22Rv1 (cell line): ENCODE measurements at regions not wholly inside any gene's neighbourhood (a gene's known extent, or its start where the extent isn't known, plus 50 kb on each side); places are given as distances from the start of the nearest gene placed in this dataset.

Experiments used
- H3K27ac ChIP-seq: fragments of 450-650 bp; 2 replicates; pipeline ENCODE4 v1.5.1; 2017
- ZFX ChIP-seq: fragments of 450-650 bp; IDR thresholded peaks from 2 replicates; pipeline ENCODE4 v1.6.1; 2017; ENCODE audit warnings: antibody characterized with exemption, borderline replicate concordance
- TF ChIP-seq, protein P1 (sequence below): fragments of 450-650 bp; IDR thresholded peaks from 2 replicates; pipeline ENCODE4 v1.5.1; 2017; ENCODE audit warnings: mild to moderate bottlenecking

DNA sequence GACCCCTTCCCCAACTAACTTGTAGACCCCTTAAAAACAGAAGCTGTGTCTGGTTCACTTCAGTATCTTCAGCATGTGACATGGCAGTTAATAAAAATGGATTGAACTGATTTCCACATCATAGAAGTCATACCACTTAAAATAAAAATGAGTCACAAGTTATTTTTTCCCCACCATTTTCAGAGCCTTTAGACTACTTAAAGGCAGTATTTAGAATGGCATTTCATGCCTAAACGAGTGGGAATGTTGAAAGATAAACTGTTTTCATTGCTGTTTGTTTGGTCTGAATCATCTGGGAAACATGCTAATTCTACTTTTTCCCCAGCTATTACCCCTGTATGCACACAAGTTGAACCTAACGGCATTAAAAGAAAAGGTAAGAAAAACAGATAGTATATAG is 324.0 kb downstream of the RAB38 start:
- no peak overlapping the region for H3K27ac ChIP-seq
- TF ChIP-seq, protein P1, sequence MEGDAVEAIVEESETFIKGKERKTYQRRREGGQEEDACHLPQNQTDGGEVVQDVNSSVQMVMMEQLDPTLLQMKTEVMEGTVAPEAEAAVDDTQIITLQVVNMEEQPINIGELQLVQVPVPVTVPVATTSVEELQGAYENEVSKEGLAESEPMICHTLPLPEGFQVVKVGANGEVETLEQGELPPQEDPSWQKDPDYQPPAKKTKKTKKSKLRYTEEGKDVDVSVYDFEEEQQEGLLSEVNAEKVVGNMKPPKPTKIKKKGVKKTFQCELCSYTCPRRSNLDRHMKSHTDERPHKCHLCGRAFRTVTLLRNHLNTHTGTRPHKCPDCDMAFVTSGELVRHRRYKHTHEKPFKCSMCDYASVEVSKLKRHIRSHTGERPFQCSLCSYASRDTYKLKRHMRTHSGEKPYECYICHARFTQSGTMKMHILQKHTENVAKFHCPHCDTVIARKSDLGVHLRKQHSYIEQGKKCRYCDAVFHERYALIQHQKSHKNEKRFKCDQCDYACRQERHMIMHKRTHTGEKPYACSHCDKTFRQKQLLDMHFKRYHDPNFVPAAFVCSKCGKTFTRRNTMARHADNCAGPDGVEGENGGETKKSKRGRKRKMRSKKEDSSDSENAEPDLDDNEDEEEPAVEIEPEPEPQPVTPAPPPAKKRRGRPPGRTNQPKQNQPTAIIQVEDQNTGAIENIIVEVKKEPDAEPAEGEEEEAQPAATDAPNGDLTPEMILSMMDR = no peak
- TF ChIP-seq ZFX = no peak

DNA sequence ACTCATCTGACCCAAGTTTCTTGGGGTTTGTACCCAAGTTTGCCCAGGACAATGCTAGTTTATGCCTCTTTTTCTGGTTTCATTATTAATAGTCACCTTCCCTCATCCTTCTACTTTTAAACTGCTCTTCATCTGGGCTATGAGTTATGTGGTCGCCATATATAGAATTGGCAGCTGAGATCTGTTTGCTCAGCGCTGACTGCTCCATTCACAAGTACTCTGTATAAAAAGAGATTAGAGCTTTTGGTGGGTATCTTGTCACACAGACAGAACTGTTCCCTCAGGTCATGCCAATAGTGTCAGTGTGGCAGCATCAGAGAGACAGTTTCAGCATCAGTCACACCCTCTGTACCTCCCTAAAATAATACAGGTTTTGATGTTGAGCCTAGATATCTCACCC is 326.0 kb downstream of the RAB38 start:
- H3K27ac ChIP-seq = no peak overlapping the region
- TF ChIP-seq, protein P1 = no peak
- no peak for TF ChIP-seq ZFX

DNA sequence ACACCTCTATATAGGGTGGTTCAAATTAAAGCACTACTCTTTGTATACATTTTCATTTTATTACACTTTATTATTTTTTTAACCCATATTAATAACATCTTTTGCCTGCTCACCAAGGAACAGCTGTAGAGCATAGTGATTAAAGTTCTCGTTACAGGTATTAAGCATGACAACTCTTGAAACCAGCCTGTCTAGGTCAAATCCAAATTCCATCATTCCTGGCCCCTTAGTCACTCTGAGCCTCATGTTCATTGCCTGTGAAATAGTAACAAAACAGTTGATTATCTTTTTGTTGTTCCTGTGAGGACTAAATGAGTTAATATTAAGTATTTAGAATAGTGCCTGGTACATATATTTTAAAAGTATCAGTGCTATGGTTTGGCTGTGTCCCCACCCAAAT is 334.5 kb downstream of the RAB38 start:
- TF ChIP-seq, protein P1 = no peak
- no peak for TF ChIP-seq ZFX
- no peak overlapping the region for H3K27ac ChIP-seq

DNA sequence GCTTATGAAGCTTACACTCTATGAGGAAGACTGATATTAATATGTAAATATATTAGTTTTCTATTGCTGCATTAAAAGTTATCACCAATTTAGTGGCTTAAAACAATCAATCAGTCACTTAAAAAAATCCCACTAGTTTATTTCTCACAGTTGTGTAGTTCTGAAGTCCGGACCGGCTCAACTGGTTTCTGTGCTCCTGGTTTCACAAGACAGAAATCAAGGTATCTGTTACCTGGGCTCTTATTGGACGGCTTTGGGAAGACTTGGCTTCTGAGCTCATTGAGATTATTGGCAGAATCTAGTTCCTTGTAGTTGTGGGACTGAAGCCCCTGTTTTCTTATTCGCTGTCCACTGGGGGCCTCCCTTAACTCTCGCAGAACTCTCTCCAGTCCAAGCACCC is 343.0 kb downstream of the RAB38 start:
- no peak for TF ChIP-seq ZFX
- TF ChIP-seq, protein P1 = no peak
- no peak overlapping the region for H3K27ac ChIP-seq

DNA sequence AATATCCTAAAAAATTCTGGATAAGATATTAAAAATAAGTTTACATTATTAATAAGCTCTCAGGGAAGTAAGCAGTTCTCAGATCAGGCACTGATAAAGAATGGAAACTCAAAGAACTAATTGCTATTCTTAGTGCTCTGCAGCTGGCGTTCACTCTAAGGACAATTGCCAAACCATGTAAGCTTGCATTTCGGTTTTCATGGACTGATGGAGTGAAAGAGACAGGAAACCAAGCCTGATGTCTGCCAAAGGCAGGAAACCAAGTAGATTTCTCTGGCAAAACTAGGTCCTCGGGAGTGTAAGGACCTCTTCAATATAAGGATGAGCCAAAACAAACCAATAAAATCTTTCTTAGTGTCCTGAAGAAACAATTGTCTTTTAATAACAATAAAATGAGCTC is 355.2 kb downstream of the RAB38 start:
- H3K27ac ChIP-seq = no peak overlapping the region
- no peak for TF ChIP-seq ZFX
- TF ChIP-seq, protein P1 = no peak

DNA sequence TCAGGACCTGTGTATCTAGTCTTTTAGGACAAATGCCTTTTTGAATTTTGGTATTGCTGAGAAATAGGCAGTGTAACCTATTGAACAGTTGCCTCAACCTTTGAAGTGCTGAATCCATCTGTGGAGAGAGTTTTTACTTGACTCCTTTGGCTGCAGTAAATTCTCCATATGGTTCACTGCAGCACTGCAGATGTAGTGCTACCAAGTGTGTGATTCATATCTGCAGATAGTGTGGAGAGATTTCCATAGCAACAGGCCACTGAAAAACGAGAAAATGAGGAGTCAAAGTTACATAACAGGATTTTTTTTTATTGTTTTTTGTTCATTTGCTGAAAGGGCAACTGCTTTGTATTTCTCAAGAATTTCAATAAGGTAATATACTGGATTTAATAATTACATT is 356.1 kb downstream of the RAB38 start:
- no peak for TF ChIP-seq ZFX
- TF ChIP-seq, protein P1 = no peak
- no peak overlapping the region for H3K27ac ChIP-seq

DNA sequence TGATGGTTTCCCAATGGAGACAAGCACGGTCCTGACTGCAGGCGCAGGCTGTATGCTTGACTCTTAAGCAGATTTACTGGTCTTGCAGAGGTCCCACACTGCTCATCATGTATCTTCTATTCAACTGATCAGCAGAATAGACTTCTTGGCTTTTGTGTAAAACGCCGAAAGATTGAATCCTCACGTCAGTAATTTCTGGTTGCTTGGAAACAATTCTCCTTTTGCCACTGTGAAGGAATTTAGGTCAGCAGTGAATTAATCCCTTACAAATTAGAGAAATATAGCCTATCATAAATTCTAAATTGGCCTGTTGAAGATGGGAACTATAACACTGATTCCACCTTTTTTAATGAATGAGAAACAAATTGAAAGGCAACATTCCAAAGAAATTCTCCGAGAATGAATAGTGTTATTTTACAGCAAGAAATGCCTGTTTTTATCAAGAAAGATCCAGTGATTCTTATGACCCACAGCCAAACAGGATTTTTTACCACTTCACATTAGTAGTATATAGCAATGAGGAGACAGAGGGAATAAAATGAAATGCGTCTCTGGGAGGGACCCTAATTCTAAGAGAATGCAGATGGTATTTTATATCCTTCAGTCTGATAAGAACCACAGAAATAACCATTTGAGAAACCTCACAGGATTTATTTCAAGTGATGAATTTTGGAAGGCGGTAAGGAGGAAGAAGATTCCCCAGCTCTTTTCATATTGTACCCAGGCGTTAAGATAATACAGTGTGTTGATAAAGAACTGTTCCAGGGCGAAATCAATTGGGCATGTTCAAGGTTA is 362.5 kb downstream of the RAB38 start:
- no peak overlapping the region for H3K27ac ChIP-seq
- no peak for TF ChIP-seq ZFX
- TF ChIP-seq, protein P1 = no peak
